ENCODE measurements at regions not wholly inside any gene's neighbourhood (a gene's known extent, or its start where the extent isn't known, plus 50 kb on each side); places are given as distances from the start of the nearest gene placed in this dataset.

DNA sequence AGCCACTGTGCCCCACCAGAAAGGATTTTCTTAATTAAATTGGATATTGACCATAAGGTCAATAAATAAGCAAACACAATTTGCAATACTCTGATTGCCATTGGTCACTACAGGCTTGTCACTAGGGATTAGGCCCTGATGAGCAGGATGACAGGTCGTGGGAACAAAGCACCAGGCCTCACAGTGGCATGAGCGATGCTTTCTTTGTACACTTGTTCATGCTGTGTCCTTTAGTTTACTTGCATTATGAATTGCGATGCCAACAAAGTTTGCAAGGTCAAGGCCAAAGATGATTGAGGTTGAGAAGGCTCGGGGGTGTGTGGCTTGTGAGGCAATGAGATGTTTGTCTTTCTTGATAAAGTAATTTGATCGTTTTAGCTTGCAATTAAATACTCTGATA lies 136.0 kb downstream of the TTC8 start:
- TF ChIP-seq, protein P1, sequence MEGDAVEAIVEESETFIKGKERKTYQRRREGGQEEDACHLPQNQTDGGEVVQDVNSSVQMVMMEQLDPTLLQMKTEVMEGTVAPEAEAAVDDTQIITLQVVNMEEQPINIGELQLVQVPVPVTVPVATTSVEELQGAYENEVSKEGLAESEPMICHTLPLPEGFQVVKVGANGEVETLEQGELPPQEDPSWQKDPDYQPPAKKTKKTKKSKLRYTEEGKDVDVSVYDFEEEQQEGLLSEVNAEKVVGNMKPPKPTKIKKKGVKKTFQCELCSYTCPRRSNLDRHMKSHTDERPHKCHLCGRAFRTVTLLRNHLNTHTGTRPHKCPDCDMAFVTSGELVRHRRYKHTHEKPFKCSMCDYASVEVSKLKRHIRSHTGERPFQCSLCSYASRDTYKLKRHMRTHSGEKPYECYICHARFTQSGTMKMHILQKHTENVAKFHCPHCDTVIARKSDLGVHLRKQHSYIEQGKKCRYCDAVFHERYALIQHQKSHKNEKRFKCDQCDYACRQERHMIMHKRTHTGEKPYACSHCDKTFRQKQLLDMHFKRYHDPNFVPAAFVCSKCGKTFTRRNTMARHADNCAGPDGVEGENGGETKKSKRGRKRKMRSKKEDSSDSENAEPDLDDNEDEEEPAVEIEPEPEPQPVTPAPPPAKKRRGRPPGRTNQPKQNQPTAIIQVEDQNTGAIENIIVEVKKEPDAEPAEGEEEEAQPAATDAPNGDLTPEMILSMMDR (IDR thresholded peaks at IDR 0.05) = no peak
- TF ChIP-seq POLR2A (IDR thresholded peaks at IDR 0.05) = no peak

Data from sigmoid colon (tissue), 3 donors.